Posterior cingulate gyrus (tissue), 11 donors: ENCODE measurements at regions not wholly inside any gene's neighbourhood (a gene's known extent, or its start where the extent isn't known, plus 50 kb on each side); places are given as distances from the start of the nearest gene placed in this dataset.

Experiments used
- DNase-seq, 10 donors: peaks; one replicate each; pipeline versions ENCODE4 v3.0.0 to v3.0.0-alpha.2; 2020 to 2021; ENCODE audit warnings: mixed read lengths in 3 of 10
- intact Hi-C: fragments of 100-400 bp; cut with DNase I; formaldehyde crosslinking; loops from one replicate; pipeline ENCODE4 v1.15.1; 2023

- no peak for DNase-seq
- intact Hi-C loops = no loop called here
Observed at GRCh38 chr15:25510146-25510545, 71.3 kb upstream of the UBE3A start.

GRCh38 chr15:25509703-25510102, 70.9 kb upstream of the UBE3A start:
- intact Hi-C loops = loop anchor here (2.0 kb wide), 3 partner anchors 183 to 1355 kb away; no protein-coding TSS in a partner anchor
- DNase-seq = no peak

- no peak for DNase-seq
- intact Hi-C loops = loop anchor here (2.0 kb wide), 3 partner anchors 184 to 1356 kb away; no protein-coding TSS in a partner anchor
Observed at GRCh38 chr15:25508369-25509002, 69.7 kb upstream of the UBE3A start.

- intact Hi-C loops = no loop called here
- DNase-seq = no peak
Observed at GRCh38 chr15:25504307-25504706, 65.5 kb upstream of the UBE3A start.

- intact Hi-C loops = no loop called here
- no peak for DNase-seq
Observed at GRCh38 chr15:25501828-25502446, 63.1 kb upstream of the UBE3A start.

GRCh38 chr15:25498835-25499234, 60.0 kb upstream of the UBE3A start:
- intact Hi-C loops = no loop called here

GRCh38 chr15:25497934-25498333, 59.1 kb upstream of the UBE3A start:
- DNase-seq = no peak
- intact Hi-C loops = no loop called here

More at GRCh38 chr15:25498835-25499234, 60.0 kb upstream of the UBE3A start:
- no peak for DNase-seq

GRCh38 chr15:25493823-25494526, 55.2 kb upstream of the UBE3A start:
- intact Hi-C loops = no loop called here

GRCh38 chr15:25492315-25492714, 53.5 kb upstream of the UBE3A start:
- intact Hi-C loops = no loop called here
- DNase-seq = no peak

More at GRCh38 chr15:25493823-25494526, 55.2 kb upstream of the UBE3A start:
- no peak for DNase-seq
